CD14-positive monocyte (primary cell): ENCODE measurements at regions not wholly inside any gene's neighbourhood (a gene's known extent, or its start where the extent isn't known, plus 50 kb on each side); places are given as distances from the start of the nearest gene placed in this dataset.

Source experiments
- DNase-seq, 3 donors: peaks; one replicate each; pipeline ENCODE4 v3.0.0-alpha.2; 2011 to 2022
- H2AFZ ChIP-seq: 2 replicates; pipeline ENCODE4 v1.6.0; 2012; ENCODE audit warnings: mild to moderate bottlenecking, low read depth, low read length, inconsistent platforms; ENCODE audit not compliant: insufficient read depth, poor library complexity, severe bottlenecking
- H3K27ac ChIP-seq, 2 donors: 1 replicate in 1 of 2; 2 replicates in 1 of 2; pipeline ENCODE4 v1.5.1; 2012 to 2013; ENCODE audit warnings: low read length in 2 of 2, control low read depth in 1 of 2, inconsistent platforms in 1 of 2, low read depth in 1 of 2, mild to moderate bottlenecking in 1 of 2
- H3K27me3 ChIP-seq, 2 donors: one replicate each; pipeline versions ENCODE4 v1.6.0 to v1.6.1; 2011 to 2013; ENCODE audit warnings: low read length in 2 of 2; ENCODE audit not compliant: control insufficient read depth in 2 of 2, insufficient read depth in 2 of 2
- H3K36me3 ChIP-seq, 2 donors: replicated peaks in 1 of 2; 1 replicate in 1 of 2; 2 replicates in 1 of 2; pipeline versions ENCODE4 v1.5.1 to v1.6.1; 2012 to 2013; ENCODE audit warnings: low read length in 2 of 2, control low read depth in 1 of 2, inconsistent platforms in 1 of 2, mild to moderate bottlenecking in 1 of 2; ENCODE audit not compliant: insufficient read depth in 2 of 2, control insufficient read depth in 1 of 2
- H3K4me1 ChIP-seq, 2 donors: 1 replicate in 1 of 2; 2 replicates in 1 of 2; pipeline versions ENCODE4 v1.5.1 to v1.6.1; 2012 to 2013; ENCODE audit warnings: low read length in 2 of 2, control low read depth in 1 of 2, inconsistent platforms in 1 of 2, mild to moderate bottlenecking in 1 of 2, moderate library complexity in 1 of 2; ENCODE audit not compliant: insufficient read depth in 2 of 2, control insufficient read depth in 1 of 2
- H3K4me2 ChIP-seq: replicated peaks from 2 replicates; pipeline ENCODE3; 2012; ENCODE audit warnings: low read length, moderate library complexity, mild to moderate bottlenecking; ENCODE audit not compliant: poor library complexity, severe bottlenecking; ENCODE audit errors: extremely low read depth
- H3K4me3 ChIP-seq, 3 experiments: fragments of 200-600 bp in 1 of 3; sonication (generic) in 1 of 3; replicated peaks in 1 of 3; 1 replicate in 2 of 3; 2 replicates in 1 of 3; pipeline ENCODE4 v1.5.1; 2011 to 2013; ENCODE audit warnings: low read length in 3 of 3, mild to moderate bottlenecking in 3 of 3, control low read depth in 2 of 3, low read depth in 2 of 3, inconsistent platforms in 1 of 3, moderate library complexity in 1 of 3
- H3K79me2 ChIP-seq: 2 replicates; pipeline ENCODE4 v1.6.0; 2012; ENCODE audit warnings: mild to moderate bottlenecking, control low read depth, inconsistent platforms, low read length, moderate library complexity; ENCODE audit not compliant: insufficient read depth
- H3K9ac ChIP-seq: 2 replicates; pipeline ENCODE4 v1.6.0; 2017; ENCODE audit warnings: low read length, mild to moderate bottlenecking; ENCODE audit not compliant: insufficient read depth, poor library complexity, severe bottlenecking
- H3K9me3 ChIP-seq, 2 donors: replicated peaks in 1 of 2; 1 replicate in 1 of 2; 2 replicates in 1 of 2; pipeline versions ENCODE4 v1.5.1 to v1.6.1; 2012 to 2013; ENCODE audit warnings: low read length in 2 of 2, control low read depth in 1 of 2; ENCODE audit not compliant: control insufficient read depth in 1 of 2, insufficient read depth in 1 of 2
- H4K20me1 ChIP-seq: 2 replicates; pipeline ENCODE4 v1.6.0; 2012; ENCODE audit warnings: mild to moderate bottlenecking, low read length, control low read depth, moderate library complexity; ENCODE audit not compliant: insufficient read depth
- H3K27ac Mint-ChIP-seq, 7 donors: one replicate each; pipeline ENCODE4 v1.8.0; 2020; ENCODE audit warnings: mild to moderate bottlenecking in 7 of 7, mixed read lengths in 7 of 7, moderate library complexity in 6 of 7, inconsistent platforms in 2 of 7
- H3K27me3 Mint-ChIP-seq, 3 donors: one replicate each; pipeline ENCODE4 v1.8.0; 2021 to 2022; ENCODE audit warnings: low read depth in 3 of 3, mild to moderate bottlenecking in 3 of 3, mixed read lengths in 3 of 3, moderate library complexity in 3 of 3, inconsistent platforms in 1 of 3
- H3K36me3 Mint-ChIP-seq, 2 donors: one replicate each; pipeline ENCODE4 v1.8.0; 2020; ENCODE audit warnings: mixed read lengths in 2 of 2, inconsistent platforms in 1 of 2, mild to moderate bottlenecking in 1 of 2
- H3K4me1 Mint-ChIP-seq: one replicate; pipeline ENCODE4 v1.8.0; 2020; ENCODE audit warnings: mild to moderate bottlenecking, mixed read lengths
- H3K4me3 Mint-ChIP-seq, 2 donors: one replicate each; pipeline ENCODE4 v1.8.0; 2020; ENCODE audit warnings: mild to moderate bottlenecking in 2 of 2, mixed read lengths in 2 of 2, moderate library complexity in 1 of 2
- H3K9me3 Mint-ChIP-seq, 7 donors: one replicate each; pipeline ENCODE4 v1.8.0; 2020 to 2022; ENCODE audit warnings: mixed read lengths in 7 of 7, mild to moderate bottlenecking in 6 of 7, moderate library complexity in 6 of 7, inconsistent platforms in 2 of 7
- WGBS: methylation state at CpG from one replicate; pipeline ENCODE4 v1.1.5; 2013; ENCODE audit warnings: missing lambda C conversion rate; ENCODE audit not compliant: insufficient coverage; 5-methylcytosine and 5-hydroxymethylcytosine counted together
- intact Hi-C, 2 donors: fragments of 100-400 bp; cut with micrococcal nuclease; formaldehyde crosslinking; loops; one replicate each; pipeline versions ENCODE4 v1.15.0 to v1.15.1; 2023
- TF ChIP-seq, protein P1 (sequence below): fragments of 200-600 bp; IDR thresholded peaks from one replicate; pipeline ENCODE4 v1.8.0; 2022; ENCODE audit warnings: antibody characterized with exemption, mild to moderate bottlenecking

DNA sequence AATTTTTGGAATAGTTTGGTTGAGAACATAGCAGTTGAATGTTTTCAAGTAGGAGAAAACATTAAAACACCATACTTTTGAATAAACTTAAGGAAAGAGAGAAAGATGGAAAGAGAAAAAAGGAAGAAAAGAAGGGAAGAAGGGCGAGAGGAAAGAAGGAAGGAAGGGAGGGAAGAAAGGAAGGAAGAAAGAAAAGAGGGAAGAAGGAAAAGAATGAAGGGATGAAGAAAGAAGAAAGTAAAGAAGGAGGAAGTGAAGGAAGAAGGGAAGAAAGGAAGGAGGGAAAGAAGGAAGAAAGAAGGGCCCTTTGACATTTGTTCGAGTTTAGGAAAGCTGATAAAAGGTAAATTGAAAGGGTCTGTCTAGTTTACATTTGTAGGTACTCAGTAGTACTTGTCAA lies 482.7 kb downstream of the SIPA1L2 start:
- H3K4me3 Mint-ChIP-seq: no peak overlapping the region
- Histone ChIP-seq H3K27ac (no peak overlapping the region), H2AFZ (no peak overlapping the region), H3K27me3 (no peaks in the 10 kb centered on the region), H3K4me1 (no peaks in the 10 kb centered on the region), H4K20me1 (no peaks in the 10 kb centered on the region), H3K4me2 (no peak overlapping the region), H3K9ac (no peak overlapping the region), H3K9me3 (no peaks in the 10 kb centered on the region), H3K36me3 (no peaks in the 10 kb centered on the region), H3K79me2 (no peaks in the 10 kb centered on the region), H3K4me3 (no peak overlapping the region)
- TF ChIP-seq, protein P1, sequence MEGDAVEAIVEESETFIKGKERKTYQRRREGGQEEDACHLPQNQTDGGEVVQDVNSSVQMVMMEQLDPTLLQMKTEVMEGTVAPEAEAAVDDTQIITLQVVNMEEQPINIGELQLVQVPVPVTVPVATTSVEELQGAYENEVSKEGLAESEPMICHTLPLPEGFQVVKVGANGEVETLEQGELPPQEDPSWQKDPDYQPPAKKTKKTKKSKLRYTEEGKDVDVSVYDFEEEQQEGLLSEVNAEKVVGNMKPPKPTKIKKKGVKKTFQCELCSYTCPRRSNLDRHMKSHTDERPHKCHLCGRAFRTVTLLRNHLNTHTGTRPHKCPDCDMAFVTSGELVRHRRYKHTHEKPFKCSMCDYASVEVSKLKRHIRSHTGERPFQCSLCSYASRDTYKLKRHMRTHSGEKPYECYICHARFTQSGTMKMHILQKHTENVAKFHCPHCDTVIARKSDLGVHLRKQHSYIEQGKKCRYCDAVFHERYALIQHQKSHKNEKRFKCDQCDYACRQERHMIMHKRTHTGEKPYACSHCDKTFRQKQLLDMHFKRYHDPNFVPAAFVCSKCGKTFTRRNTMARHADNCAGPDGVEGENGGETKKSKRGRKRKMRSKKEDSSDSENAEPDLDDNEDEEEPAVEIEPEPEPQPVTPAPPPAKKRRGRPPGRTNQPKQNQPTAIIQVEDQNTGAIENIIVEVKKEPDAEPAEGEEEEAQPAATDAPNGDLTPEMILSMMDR: no peak
- 56% methylated on average over 1 of the region's 2 CpGs for WGBS
- peaks cover 0 to 4% (median 2%) of the 10 kb centered on the region in 3 donors for H3K27me3 Mint-ChIP-seq
- intact Hi-C loops: no loop called here
- peaks cover 0 to 2% (median 0%) of the 10 kb centered on the region in 7 donors for H3K9me3 Mint-ChIP-seq
- H3K27ac Mint-ChIP-seq: no peak overlapping the region
- H3K36me3 Mint-ChIP-seq: no peaks in the 10 kb centered on the region
- H3K4me1 Mint-ChIP-seq: no peaks in the 10 kb centered on the region
- no peak for DNase-seq

DNA sequence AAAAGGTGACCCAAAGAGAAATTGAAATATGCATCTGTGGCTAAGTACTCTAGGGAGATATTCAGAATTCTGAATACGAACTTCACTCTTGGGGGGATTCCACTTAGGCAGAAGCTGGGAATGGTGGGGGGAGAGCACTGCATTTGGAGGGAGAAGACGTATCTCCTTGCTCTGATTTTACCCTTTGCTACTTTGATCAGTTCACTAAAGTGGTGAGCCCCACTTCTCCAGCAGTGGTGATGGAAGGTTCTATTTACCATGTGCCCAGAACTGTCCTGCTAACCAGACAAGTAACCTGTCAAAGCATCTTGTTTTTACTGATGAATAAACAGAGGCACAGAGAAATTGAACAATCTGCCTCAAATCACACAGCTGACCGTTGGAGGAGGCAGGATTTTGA lies 483.4 kb downstream of the SIPA1L2 start:
- WGBS: 100% methylated on average over 1 of the region's 3 CpGs
- H3K4me2 ChIP-seq: no peak overlapping the region
- H3K9me3 Mint-ChIP-seq: peaks cover 0 to 2% (median 0%) of the 10 kb centered on the region in 7 donors
- no peaks in the 10 kb centered on the region for H3K9me3 ChIP-seq
- no peaks in the 10 kb centered on the region for H3K4me1 ChIP-seq
- TF ChIP-seq, protein P1: no peak
- H3K9ac ChIP-seq: no peak overlapping the region
- H3K36me3 Mint-ChIP-seq: no peaks in the 10 kb centered on the region
- H2AFZ ChIP-seq: no peak overlapping the region
- intact Hi-C loops: no loop called here
- no peaks in the 10 kb centered on the region for H4K20me1 ChIP-seq
- H3K4me1 Mint-ChIP-seq: no peaks in the 10 kb centered on the region
- H3K36me3 ChIP-seq: no peaks in the 10 kb centered on the region
- no peak for DNase-seq
- no peaks in the 10 kb centered on the region for H3K79me2 ChIP-seq
- no peak overlapping the region for H3K27ac Mint-ChIP-seq
- H3K27me3 Mint-ChIP-seq: peaks cover 0 to 4% (median 2%) of the 10 kb centered on the region in 3 donors
- H3K4me3 ChIP-seq: no peak overlapping the region
- H3K4me3 Mint-ChIP-seq: no peak overlapping the region
- no peaks in the 10 kb centered on the region for H3K27me3 ChIP-seq
- H3K27ac ChIP-seq: no peak overlapping the region
